Ishikawa (cell line): ENCODE measurements at regions not wholly inside any gene's neighbourhood (a gene's known extent, or its start where the extent isn't known, plus 50 kb on each side); places are given as distances from the start of the nearest gene placed in this dataset.

Experiments used
- EP300 ChIP-seq: IDR thresholded peaks from 2 replicates; pipeline ENCODE4 v1.6.1; 2012; ENCODE audit warnings: borderline replicate concordance
- NFIC ChIP-seq: IDR thresholded peaks from 2 replicates; pipeline ENCODE4 v1.6.1; 2012
- RAD21 ChIP-seq: IDR thresholded peaks from 2 replicates; pipeline ENCODE4 v1.6.1; 2012; ENCODE audit warnings: low read depth
- TEAD4 ChIP-seq: IDR thresholded peaks from 2 replicates; pipeline ENCODE4 v1.6.1; 2012
- ZBTB7A ChIP-seq: IDR thresholded peaks from 2 replicates; pipeline ENCODE4 v1.6.1; 2012; ENCODE audit warnings: low read depth
- TF ChIP-seq, protein P1 (sequence below): IDR thresholded peaks from 2 replicates; pipeline ENCODE4 v1.6.1; 2012

DNA sequence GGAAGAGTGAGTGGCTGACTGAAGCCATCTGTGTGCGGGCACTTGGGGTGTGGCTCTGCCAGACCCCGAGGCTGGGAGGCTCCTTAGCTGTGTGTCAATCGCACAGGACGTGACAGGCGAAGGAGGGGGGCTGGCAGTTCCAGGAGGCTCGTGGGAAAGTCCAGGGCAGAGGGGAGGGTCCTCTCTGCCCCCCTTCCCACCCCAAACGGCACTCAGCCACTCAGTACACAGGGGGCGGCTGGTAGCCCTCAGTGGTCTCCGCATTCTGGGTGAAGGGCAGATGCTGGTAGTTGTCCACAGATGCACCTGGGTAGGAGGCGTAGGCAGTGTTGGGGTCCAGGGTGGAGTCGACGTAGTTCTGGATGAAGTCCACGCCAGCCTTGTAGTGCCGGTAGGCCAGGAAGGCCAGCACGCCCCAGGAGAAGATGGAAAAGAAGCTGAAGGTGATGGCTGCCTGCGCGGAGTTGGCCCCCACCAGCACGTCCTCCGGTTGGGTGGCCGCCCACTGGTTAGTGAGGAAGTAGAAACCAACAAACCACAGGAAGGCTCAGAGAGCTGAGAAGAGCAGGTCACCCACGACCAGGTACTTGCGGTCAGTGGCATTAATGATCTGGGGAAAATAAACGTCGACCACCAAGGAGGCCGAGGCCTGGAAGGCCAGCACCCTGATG lies 85.4 kb upstream of the CEP78 start:
- TF ChIP-seq EP300 (no peak), RAD21 (no peak), TEAD4 (no peak), NFIC (no peak), ZBTB7A (no peak)
- TF ChIP-seq, protein P1, sequence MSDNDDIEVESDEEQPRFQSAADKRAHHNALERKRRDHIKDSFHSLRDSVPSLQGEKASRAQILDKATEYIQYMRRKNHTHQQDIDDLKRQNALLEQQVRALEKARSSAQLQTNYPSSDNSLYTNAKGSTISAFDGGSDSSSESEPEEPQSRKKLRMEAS: no peak
